C4-2B (cell line): ENCODE measurements at regions not wholly inside any gene's neighbourhood (a gene's known extent, or its start where the extent isn't known, plus 50 kb on each side); places are given as distances from the start of the nearest gene placed in this dataset.

Source experiments
- ZFX ChIP-seq: fragments of 450-650 bp; IDR thresholded peaks from 2 replicates; pipeline ENCODE4 v1.6.1; 2017
- TF ChIP-seq, protein P1 (sequence below): fragments of 450-650 bp; conservative IDR thresholded peaks from 2 replicates; pipeline ENCODE4 v1.5.1; 2017; ENCODE audit warnings: mild to moderate bottlenecking

DNA sequence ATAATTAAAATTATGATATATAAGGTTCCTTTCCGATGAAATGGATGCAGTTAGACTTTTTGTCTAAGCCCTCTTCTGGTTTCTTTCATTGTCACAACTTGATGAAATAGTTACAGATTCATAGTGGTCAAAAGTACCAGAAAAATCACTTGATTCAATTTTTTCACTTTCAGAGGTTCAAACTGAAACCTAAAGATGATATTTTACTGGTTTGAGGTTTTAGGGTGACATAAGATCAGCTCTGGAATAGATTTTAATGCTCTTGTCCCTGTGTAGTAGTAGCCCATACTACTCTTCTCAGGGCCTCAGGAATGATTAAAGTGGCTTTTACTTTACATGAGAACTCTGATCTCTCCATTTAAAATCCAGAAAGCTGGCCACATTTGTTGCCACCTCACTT lies 479.1 kb upstream of the ZNF717 start:
- TF ChIP-seq, protein P1, sequence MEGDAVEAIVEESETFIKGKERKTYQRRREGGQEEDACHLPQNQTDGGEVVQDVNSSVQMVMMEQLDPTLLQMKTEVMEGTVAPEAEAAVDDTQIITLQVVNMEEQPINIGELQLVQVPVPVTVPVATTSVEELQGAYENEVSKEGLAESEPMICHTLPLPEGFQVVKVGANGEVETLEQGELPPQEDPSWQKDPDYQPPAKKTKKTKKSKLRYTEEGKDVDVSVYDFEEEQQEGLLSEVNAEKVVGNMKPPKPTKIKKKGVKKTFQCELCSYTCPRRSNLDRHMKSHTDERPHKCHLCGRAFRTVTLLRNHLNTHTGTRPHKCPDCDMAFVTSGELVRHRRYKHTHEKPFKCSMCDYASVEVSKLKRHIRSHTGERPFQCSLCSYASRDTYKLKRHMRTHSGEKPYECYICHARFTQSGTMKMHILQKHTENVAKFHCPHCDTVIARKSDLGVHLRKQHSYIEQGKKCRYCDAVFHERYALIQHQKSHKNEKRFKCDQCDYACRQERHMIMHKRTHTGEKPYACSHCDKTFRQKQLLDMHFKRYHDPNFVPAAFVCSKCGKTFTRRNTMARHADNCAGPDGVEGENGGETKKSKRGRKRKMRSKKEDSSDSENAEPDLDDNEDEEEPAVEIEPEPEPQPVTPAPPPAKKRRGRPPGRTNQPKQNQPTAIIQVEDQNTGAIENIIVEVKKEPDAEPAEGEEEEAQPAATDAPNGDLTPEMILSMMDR, result no peak
- no peak for TF ChIP-seq ZFX
